ENCODE measurements at regions not wholly inside any gene's neighbourhood (a gene's known extent, or its start where the extent isn't known, plus 50 kb on each side); places are given as distances from the start of the nearest gene placed in this dataset.

DNA sequence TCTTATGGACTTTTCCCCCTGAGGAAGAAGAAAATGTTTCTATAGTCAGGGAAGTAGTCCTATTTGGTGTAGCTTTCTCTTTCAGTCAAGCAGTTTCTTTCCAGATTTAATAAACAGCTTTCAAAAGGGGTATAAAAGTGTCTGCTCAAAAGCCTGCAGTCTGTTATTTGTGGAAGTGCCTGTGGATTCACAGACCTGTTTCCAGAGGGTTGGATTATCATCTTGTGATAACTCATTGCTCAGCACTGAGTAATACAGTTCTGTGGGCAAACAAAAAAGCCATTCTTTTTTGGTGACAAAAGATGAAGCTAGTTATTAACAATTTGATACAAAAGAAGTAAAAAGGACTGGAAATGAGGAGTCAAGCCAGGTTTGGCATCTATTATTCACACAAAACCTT lies 358.2 kb upstream of the ID4 start:
- in situ Hi-C loops (cut with HindIII; ENCODE audit: low pct_ligation_motif_present, low pct_unique_long_range_greater_than_20kb, low sequenced_read_pairs): no loop called here
- no peak for DNase-seq

DNA sequence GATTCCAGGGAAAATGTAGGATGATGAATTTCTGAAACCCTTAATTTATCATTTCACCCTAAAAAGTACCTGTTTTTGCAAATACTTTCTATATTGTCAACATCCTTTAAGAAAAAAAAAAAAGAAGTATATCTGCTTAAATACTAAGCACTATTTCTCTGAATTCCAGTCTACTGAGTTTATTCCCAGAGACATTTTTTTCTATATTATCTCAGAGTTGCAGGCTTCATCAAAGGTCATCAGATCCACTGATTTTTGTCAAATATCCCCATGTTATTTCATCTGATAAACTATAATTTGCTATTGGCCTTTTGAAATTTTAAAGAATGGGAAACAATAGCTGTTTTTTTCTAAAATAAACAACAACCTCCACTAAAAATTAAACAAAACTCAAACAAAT lies 357.6 kb upstream of the ID4 start:
- in situ Hi-C loops (cut with HindIII; ENCODE audit: low pct_ligation_motif_present, low pct_unique_long_range_greater_than_20kb, low sequenced_read_pairs): no loop called here
- DNase-seq: no peak

DNA sequence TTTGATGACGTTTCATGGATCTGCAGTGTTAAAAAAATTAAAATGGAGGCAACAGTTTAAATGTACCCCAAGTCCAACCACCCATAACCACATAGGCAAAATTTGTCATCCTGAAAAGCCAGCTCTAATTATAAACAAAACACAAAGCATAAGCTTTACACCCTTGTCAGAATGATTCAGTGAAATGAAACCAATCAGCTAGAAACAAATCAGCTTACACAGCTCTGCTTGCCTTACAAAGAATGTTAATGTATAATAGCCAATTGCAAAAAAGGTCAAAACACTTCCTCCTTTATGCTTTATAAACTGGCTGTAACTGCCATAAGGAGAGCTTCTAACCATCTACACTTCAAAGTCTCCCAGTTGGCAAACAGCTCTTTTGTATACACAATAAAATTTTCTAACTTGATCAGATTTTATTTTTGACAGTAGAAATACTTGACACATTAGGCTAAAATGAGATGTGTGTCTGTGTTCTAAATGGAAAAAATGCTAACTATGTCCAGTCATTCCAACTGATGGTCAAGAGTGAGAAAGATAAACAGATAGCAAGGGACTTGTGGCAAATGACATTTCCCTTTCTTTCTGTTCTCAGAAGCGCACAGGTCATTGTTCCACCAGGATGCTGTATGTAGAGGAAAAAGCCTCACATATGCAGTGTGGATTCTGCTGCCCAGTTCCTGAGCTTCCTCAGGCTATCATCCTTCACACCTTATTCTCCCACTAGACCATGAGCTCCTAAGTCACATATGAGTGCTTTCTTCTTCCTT lies 344.3 kb upstream of the ID4 start:
- in situ Hi-C loops (cut with HindIII; ENCODE audit: low pct_ligation_motif_present, low pct_unique_long_range_greater_than_20kb, low sequenced_read_pairs): no loop called here
- no peak for DNase-seq

DNA sequence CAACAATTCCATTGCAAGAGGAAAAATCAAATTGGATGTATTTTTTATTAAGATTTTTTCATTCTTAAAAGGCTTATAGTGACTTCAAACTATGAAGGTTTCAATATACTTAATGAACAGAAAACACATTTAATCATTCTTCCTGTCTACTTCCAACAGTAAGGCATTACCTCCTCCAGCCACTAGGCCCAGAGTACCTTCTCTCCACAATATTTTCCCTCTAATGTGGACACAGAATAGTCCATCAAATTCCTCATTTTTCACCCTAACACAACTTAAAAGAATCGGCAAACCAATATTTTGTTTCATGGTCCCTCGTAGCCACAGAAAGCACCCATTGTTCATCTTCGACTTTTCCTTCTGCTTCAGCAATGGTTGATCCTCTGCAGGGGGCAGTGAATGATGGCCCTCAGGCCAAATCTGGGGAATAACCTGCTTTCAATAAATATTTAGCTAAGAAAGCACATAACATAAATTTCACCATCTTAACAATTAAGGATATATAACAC lies 335.4 kb upstream of the ID4 start:
- DNase-seq: no peak
- in situ Hi-C loops (cut with HindIII; ENCODE audit: low pct_ligation_motif_present, low pct_unique_long_range_greater_than_20kb, low sequenced_read_pairs): no loop called here

DNA sequence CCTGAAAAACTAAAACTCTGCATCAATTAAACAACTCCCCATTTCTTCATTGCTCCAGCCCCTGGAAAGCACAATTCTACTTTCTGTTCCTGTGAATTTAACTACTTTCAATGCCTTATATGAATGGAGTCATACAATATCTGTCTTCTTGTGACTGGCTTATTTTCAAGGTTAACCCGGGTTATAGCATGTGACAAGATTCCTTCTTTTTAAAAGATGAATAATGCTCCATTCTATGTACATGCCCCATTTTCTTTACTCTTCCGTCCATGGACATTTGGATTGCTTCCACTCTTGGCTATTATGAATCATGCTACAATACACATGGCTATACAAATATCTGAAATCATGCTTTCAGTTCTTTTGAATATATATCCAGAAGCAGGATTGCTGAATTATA lies 334.9 kb upstream of the ID4 start:
- no peak for DNase-seq
- in situ Hi-C loops (cut with HindIII; ENCODE audit: low pct_ligation_motif_present, low pct_unique_long_range_greater_than_20kb, low sequenced_read_pairs): no loop called here

DNA sequence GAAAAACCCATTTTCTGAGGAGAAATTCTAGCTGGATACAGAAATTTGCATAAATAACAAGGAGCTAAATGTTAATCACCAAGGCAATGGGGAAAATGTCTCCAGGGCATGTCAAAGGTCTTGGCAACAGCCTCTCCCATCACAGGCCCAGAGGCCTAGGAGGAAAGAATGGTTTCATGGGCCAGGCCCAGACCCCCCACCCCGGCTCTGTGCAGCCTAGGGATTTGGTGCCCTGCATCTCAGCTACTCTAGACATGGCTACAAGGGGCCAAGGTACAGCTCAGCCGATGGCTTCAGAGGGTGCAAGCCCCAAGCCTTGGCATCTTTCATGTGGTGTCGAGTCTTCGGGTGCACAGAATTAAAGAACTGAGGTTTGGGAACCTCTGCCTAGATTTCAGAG lies 321.2 kb upstream of the ID4 start:
- in situ Hi-C loops (cut with HindIII; ENCODE audit: low pct_ligation_motif_present, low pct_unique_long_range_greater_than_20kb, low sequenced_read_pairs): no loop called here
- no peak for DNase-seq

DNA sequence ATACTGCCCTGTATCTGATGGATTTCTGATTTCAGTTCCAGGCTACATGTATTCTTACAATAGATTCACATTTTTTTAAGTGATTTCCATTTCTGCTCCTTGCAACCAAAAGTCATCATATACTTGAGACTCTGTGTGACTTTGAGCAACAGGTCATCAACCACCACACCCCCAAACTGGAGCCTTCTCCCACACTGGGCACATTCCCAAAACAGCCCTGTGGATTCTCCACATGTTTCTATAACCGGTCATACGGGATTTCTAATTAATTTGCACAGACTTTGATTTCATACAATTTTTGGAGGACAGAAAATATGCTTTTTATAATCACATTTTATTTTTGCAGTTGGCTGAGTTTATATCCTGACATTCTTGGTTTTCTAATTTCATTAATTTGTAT lies 317.2 kb upstream of the ID4 start:
- in situ Hi-C loops (cut with HindIII; ENCODE audit: low pct_ligation_motif_present, low pct_unique_long_range_greater_than_20kb, low sequenced_read_pairs): no loop called here
- DNase-seq: no peak

DNA sequence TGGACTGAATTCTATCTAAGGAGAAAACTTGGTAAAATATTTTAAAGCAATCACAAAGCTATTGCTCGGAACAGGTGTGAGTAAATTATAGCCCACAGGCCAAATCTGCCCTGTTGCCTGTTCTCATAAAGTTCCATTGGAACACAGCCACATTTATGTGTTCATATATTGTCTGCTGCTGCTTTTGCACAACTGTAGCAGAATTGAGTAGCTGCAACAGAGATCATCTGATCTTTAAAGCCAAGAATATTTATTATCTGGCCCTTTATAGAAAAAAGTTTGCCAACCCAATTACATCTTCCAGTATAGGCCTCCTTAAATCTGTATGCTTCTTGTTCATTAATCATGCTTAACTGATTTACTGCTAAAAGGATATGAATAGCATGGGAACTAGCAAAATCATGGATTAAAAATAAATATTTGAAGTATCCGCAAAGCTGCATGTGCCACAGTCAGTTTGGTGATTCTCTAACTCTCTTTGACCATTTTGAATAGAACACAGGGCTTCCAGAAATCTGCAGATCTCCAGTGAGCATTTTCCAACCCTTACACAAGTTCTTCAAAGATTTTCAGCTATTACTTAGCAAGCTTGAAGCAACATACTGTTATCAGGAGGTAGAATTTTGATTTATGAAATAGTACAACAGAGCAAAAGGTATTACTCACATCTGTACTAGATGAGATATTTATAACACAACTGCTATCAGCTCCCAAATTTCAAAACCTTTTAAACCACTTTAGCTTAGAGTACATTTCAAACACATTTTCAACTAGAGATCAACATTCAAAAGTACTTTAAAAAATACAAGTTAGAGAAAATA lies 312.6 kb upstream of the ID4 start:
- in situ Hi-C loops (cut with HindIII; ENCODE audit: low pct_ligation_motif_present, low pct_unique_long_range_greater_than_20kb, low sequenced_read_pairs): no loop called here
- no peak for DNase-seq

DNA sequence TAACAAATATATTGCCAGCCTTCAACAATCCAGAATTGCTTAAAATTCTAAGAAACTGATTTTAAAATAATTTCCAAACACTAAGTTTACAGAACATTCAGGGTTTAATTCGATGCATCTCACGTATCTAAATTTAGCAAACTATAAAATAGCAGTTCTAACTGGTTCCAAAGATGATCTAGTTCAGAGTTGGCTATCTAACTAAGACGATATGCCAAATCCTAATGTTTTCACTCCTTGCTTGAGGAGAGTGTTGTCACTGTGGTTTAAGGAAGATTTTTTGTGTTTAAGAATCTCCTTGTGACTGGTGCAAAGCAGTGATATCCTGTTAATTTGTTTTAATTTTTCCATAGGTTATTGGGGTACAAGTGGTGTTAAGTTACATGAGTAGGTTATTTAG lies 311.5 kb upstream of the ID4 start:
- in situ Hi-C loops (cut with HindIII; ENCODE audit: low pct_ligation_motif_present, low pct_unique_long_range_greater_than_20kb, low sequenced_read_pairs): no loop called here
- no peak for DNase-seq

DNA sequence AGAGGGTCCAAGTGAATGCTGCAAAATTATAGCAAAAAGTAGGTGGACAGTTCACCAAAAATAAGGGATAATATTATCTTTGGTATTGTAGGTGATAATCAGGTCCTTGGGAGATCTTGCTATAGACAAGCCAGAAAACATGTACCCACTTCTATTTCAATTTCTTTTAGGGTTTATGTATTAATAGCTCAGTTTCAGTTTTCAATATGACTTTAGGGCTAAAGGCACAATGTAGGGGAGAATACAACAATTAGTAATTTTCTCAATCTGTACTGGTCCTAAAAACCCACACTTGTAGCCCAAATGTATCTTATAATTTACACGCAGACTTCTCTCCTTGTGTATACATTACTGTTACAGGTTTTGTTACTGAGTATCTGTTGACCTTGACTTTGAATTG lies 307.0 kb upstream of the ID4 start:
- in situ Hi-C loops (cut with HindIII; ENCODE audit: low pct_ligation_motif_present, low pct_unique_long_range_greater_than_20kb, low sequenced_read_pairs): no loop called here
- DNase-seq: no peak

DNA sequence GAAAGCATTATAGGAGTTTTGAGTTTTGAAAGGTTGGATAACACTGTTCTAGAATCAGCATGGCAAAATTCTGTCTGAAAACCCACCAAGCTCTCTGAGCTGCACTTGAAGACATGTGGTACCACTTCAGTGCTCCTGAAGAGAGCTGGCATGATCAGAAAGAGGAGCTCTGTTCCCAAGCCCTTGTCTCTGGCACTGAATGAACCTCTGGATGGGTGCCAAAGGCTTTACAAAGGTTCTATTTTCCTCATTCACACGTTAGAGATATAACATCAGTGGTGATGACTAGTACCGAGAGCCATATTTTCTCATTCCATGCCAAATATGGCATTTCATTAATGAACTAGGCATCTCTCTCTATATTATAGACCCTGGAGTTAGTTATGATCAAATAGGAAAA lies 301.8 kb upstream of the ID4 start:
- no peak for DNase-seq
- in situ Hi-C loops (cut with HindIII; ENCODE audit: low pct_ligation_motif_present, low pct_unique_long_range_greater_than_20kb, low sequenced_read_pairs): no loop called here

DNA sequence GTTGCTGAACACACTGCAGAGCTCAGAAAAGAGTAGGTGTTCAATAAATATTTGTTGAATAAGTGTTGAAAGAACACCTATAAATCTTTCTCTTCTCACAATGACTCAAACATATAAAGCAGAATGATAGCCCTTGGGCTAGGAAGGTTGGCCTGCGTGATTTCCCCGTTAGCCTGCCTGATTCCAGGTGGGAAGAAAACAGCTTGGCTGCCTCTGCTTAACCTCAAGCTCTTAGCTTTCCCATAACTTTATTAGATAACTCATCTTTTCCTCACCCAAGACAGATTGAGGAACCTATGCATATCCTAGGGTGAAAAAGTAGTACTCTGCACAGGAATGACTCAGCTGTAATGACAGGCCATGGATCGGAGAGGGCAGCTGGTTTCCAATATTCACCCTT lies 300.3 kb upstream of the ID4 start:
- no peak for DNase-seq
- in situ Hi-C loops (cut with HindIII; ENCODE audit: low pct_ligation_motif_present, low pct_unique_long_range_greater_than_20kb, low sequenced_read_pairs): no loop called here

DNA sequence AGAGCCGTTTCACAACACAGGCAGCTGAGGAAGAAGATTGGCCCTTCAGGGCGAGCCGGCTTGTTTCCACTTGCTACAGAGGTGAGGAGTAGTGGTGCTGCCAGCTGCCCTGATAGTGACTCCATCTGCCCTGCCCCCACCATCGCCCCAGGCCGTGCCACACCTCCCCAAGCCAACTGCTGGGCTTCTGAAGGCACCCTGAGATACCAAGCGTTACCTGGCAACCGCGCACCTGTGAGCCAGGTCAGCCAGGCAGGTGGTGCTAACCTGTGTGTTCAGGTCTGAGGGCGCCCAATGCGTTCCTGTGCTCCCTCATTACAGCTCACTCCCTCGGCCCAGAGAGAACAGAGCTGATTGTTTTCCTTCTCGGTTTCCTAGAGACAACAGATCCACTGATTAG lies 299.1 kb upstream of the ID4 start:
- no peak for DNase-seq
- in situ Hi-C loops (cut with HindIII; ENCODE audit: low pct_ligation_motif_present, low pct_unique_long_range_greater_than_20kb, low sequenced_read_pairs): no loop called here

DNA sequence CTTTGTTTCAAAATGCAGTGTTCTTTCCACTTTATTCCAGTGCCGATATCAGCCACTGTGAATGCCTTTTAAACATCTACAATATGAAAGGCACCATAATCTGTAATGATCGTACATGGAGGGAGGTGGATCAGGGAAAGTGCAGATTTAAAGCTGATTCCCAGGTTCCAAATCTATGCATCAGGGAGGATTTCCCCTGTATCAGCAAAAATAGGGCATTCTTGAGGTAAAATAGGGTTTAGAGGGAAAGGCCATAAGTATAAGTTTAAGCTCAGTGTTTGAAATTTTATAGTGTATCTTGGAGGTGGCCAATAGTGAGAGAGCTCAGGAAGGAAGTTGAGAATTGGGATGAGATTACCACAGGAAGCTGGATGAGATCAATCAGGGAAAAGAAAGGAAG lies 289.7 kb upstream of the ID4 start:
- no peak for DNase-seq
- in situ Hi-C loops (cut with HindIII; ENCODE audit: low pct_ligation_motif_present, low pct_unique_long_range_greater_than_20kb, low sequenced_read_pairs): no loop called here

DNA sequence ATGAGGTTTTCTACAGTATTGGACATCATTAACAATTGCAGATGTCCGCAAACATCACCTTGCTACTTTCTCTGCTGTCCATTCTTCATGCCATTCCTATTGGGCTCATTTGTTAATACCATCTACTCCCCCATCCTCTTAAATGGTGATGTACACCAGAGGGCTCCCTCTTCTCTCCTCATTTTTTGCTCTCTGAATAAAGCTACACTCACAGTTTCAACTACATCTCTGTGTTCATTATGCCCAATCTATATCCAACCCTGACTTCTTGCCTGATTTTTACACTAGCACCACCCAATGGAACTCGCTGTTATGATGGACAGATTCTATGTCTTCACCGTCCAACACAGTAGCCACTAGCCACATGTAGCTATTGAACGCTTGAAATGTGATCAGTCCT lies 288.1 kb upstream of the ID4 start:
- DNase-seq: no peak
- in situ Hi-C loops (cut with HindIII; ENCODE audit: low pct_ligation_motif_present, low pct_unique_long_range_greater_than_20kb, low sequenced_read_pairs): no loop called here

DNA sequence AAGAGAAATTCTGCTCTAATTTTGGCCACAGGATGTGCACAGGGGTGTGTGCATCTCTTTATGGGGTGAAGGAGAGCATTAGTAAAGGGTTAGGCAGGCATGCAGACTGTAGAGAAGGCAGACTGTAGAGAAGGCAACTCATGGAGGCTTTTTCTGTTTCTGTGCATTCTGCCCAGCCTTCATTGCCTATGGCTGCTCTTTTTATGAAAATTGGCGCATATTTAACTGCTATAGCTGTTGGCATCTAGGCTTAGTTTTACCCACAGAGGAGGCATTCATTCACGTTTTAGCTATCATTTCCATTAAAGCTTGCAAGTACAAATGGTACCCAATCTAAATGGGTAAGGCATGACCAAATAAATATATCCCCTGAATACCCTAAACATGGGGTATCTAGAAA lies 286.8 kb upstream of the ID4 start:
- in situ Hi-C loops (cut with HindIII; ENCODE audit: low pct_ligation_motif_present, low pct_unique_long_range_greater_than_20kb, low sequenced_read_pairs): no loop called here
- no peak for DNase-seq

DNA sequence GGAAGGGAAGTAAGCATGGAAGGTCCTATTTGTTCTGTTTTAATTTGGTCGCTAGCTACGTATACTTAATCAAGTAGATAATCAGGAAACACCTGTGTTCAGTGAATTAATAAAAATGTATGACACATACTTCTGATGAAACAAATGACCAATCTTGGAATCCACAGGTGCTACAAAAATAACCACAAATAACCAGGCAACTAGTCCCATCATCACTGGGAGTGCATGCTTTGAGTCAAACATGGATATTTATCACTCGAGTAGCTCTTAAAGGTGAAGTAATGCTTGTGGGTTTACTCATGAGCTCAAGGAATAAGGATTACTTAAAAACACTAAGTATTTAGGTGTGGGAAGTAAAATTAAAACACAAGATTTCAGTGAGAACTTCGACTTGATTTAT lies 285.6 kb upstream of the ID4 start:
- in situ Hi-C loops (cut with HindIII; ENCODE audit: low pct_ligation_motif_present, low pct_unique_long_range_greater_than_20kb, low sequenced_read_pairs): no loop called here
- DNase-seq: no peak

DNA sequence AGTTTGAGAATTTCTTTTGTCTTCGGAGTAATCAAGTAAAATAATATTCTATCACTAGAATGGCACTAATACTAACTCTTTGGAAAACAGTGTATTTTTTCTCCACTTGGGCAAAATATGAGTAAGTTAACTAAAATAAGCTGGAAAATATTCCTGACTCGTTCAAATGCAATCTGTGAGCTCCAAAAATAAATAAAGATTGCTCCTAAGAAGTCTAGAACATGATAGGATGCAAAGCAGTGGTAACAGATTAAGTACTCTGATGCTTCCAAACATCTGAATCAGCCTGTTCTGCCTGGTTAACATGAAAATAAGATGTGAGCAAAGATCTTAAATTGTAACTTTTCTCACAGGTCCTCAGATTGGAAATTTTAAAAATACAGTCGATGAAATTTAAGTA lies 285.1 kb upstream of the ID4 start:
- in situ Hi-C loops (cut with HindIII; ENCODE audit: low pct_ligation_motif_present, low pct_unique_long_range_greater_than_20kb, low sequenced_read_pairs): no loop called here
- DNase-seq: no peak

DNA sequence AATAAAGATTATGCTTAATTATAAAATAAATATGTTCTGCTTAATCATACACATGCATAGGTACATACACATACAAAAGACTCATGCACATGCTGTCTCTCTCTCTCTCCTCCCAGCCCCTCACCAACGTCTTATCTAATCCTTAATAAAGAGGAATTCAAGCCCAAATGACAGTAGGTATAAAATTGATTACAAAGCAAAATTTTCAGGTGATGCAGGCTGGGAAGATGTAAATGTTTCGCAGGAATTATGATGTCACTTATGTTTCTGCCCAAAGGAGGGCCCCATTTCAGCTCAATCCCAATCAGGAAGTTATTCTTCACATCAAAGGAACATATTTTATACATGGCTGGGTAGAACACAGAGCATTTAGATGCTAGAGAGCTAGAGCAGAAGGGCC lies 284.6 kb upstream of the ID4 start:
- no peak for DNase-seq
- in situ Hi-C loops (cut with HindIII; ENCODE audit: low pct_ligation_motif_present, low pct_unique_long_range_greater_than_20kb, low sequenced_read_pairs): no loop called here
